ENCODE measurements at regions not wholly inside any gene's neighbourhood (a gene's known extent, or its start where the extent isn't known, plus 50 kb on each side); places are given as distances from the start of the nearest gene placed in this dataset.
"Not testable (repeated sequence)": the region's sequence is repeated elsewhere in the genome, so short reads cannot be mapped to it uniquely, and the experiment has no call there.

GRCh38 chr15:47013446-47013845, 703.9 kb upstream of the SEMA6D start:
- no peak for DNase-seq

GRCh38 chr15:47027322-47027946, 689.9 kb upstream of the SEMA6D start:
- DNase-seq, result no peak

GRCh38 chr15:47035475-47036406, 681.6 kb upstream of the SEMA6D start:
- no peak for DNase-seq

GRCh38 chr15:47037003-47037402, 680.3 kb upstream of the SEMA6D start:
- DNase-seq, result no peak

GRCh38 chr15:47039225-47039624, 678.1 kb upstream of the SEMA6D start:
- DNase-seq, result no peak

GRCh38 chr15:47041301-47041700, 676.0 kb upstream of the SEMA6D start:
- no peak for DNase-seq

GRCh38 chr15:47047981-47048380, 669.3 kb upstream of the SEMA6D start:
- DNase-seq, result not testable (repeated sequence)

- DNase-seq, result no peak
These were observed 650.9 kb upstream of the SEMA6D start for GRCh38 chr15:47066392-47066791.

GRCh38 chr15:47077846-47078245, 639.5 kb upstream of the SEMA6D start:
- DNase-seq, result not testable (repeated sequence)

GRCh38 chr15:47095833-47096232, 621.5 kb upstream of the SEMA6D start:
- DNase-seq, result no peak

GRCh38 chr15:47098526-47098925, 618.8 kb upstream of the SEMA6D start:
- DNase-seq, result not testable (repeated sequence)

GRCh38 chr15:47099801-47100200, 617.5 kb upstream of the SEMA6D start:
- not testable (repeated sequence) for DNase-seq

- not testable (repeated sequence) for DNase-seq
These were observed 608.5 kb upstream of the SEMA6D start for GRCh38 chr15:47108800-47109199.

GRCh38 chr15:47116698-47117097, 600.6 kb upstream of the SEMA6D start:
- DNase-seq, result no peak

GRCh38 chr15:47119349-47119748, 598.0 kb upstream of the SEMA6D start:
- DNase-seq, result no peak

GRCh38 chr15:47124430-47125102, 592.7 kb upstream of the SEMA6D start:
- DNase-seq, result no peak

GRCh38 chr15:47129033-47129432, 588.3 kb upstream of the SEMA6D start:
- no peak for DNase-seq

GRCh38 chr15:47131450-47131849, 585.9 kb upstream of the SEMA6D start:
- not testable (repeated sequence) for DNase-seq

GRCh38 chr15:47135267-47135666, 582.0 kb upstream of the SEMA6D start:
- DNase-seq, result no peak

GRCh38 chr15:47136236-47136635, 581.1 kb upstream of the SEMA6D start:
- DNase-seq, result no peak

- DNase-seq, result no peak
These were observed 577.3 kb upstream of the SEMA6D start for GRCh38 chr15:47139965-47140364.

- DNase-seq, result no peak
These were observed 559.5 kb upstream of the SEMA6D start for GRCh38 chr15:47157827-47158226.

- no peak for DNase-seq
These were observed 558.7 kb upstream of the SEMA6D start for GRCh38 chr15:47158573-47158972.

GRCh38 chr15:47177177-47177576, 540.1 kb upstream of the SEMA6D start:
- no peak for DNase-seq
